Breast epithelium (tissue), 3 donors: ENCODE measurements at regions not wholly inside any gene's neighbourhood (a gene's known extent, or its start where the extent isn't known, plus 50 kb on each side); places are given as distances from the start of the nearest gene placed in this dataset.

ENCODE experiments used
- CTCF ChIP-seq, 3 donors: fragments of 450-650 bp; IDR thresholded peaks; one replicate each; pipeline ENCODE4 v1.5.1; 2016 to 2017; ENCODE audit warnings: antibody characterized with exemption in 3 of 3, mild to moderate bottlenecking in 3 of 3, moderate library complexity in 3 of 3
- POLR2A ChIP-seq: fragments of 450-650 bp; IDR thresholded peaks from one replicate; pipeline ENCODE4 v1.6.1; 2016; ENCODE audit warnings: antibody characterized with exemption, mild to moderate bottlenecking, moderate library complexity
- POLR2AphosphoS5 ChIP-seq, 3 donors: sonication (generic); formaldehyde crosslinking; IDR thresholded peaks; one replicate each; pipeline ENCODE4 v1.6.1; 2017; ENCODE audit warnings: antibody characterized with exemption in 3 of 3

- TF ChIP-seq CTCF (IDR thresholded peaks at IDR 0.05) = no peak
- no peak for TF ChIP-seq POLR2AphosphoS5 (IDR thresholded peaks at IDR 0.05)
- TF ChIP-seq POLR2A = no peak
Observed at GRCh38 chrX:69034451-69034850, 130.8 kb downstream of the PJA1 start.
